NCI-H1105 (cell line): ENCODE measurements at regions not wholly inside any gene's neighbourhood (a gene's known extent, or its start where the extent isn't known, plus 50 kb on each side); places are given as distances from the start of the nearest gene placed in this dataset.
"Not testable (repeated sequence)": the region's sequence is repeated elsewhere in the genome, so short reads cannot be mapped to it uniquely, and the experiment has no call there.

Experiments used
- DNase-seq: peaks from one replicate; lab custom pipeline; 2025; lab: John Stamatoyannopoulos, UW

- DNase-seq, result no peak
Measured at GRCh38 chr10:123318516-123318915, 164.3 kb downstream of the BUB3 start.

- no peak for DNase-seq
Measured at GRCh38 chr10:123320091-123320490, 165.9 kb downstream of the BUB3 start.

- DNase-seq, result no peak
Measured at GRCh38 chr10:123323884-123324283, 169.7 kb downstream of the BUB3 start.

- DNase-seq, result no peak
Measured at GRCh38 chr10:123325663-123326190, 171.5 kb downstream of the BUB3 start.

- no peak for DNase-seq
Measured at GRCh38 chr10:123326674-123327073, 172.5 kb downstream of the BUB3 start.

GRCh38 chr10:123327450-123327849 is 173.2 kb downstream of the BUB3 start:
- DNase-seq, result no peak

- DNase-seq, result no peak
Measured at GRCh38 chr10:123327896-123328295, 173.7 kb downstream of the BUB3 start.

GRCh38 chr10:123331438-123331837 is 177.2 kb downstream of the BUB3 start:
- DNase-seq, result no peak

- DNase-seq, result no peak
Measured at GRCh38 chr10:123346581-123346980, 192.4 kb downstream of the BUB3 start.

GRCh38 chr10:123348691-123349572 is 194.7 kb downstream of the BUB3 start:
- DNase-seq, result no peak

GRCh38 chr10:123351715-123352114 is 197.5 kb downstream of the BUB3 start:
- DNase-seq, result no peak

- no peak for DNase-seq
Measured at GRCh38 chr10:123354521-123354920, 200.3 kb downstream of the BUB3 start.

- no peak for DNase-seq
Measured at GRCh38 chr10:123355748-123356481, 201.7 kb downstream of the BUB3 start.

- no peak for DNase-seq
Measured at GRCh38 chr10:123356799-123357198, 202.6 kb downstream of the BUB3 start.

- no peak for DNase-seq
Measured at GRCh38 chr10:123357421-123357930, 203.3 kb downstream of the BUB3 start.

- DNase-seq, result no peak
Measured at GRCh38 chr10:123359539-123359938, 205.3 kb downstream of the BUB3 start.

GRCh38 chr10:123361832-123362231 is 207.6 kb downstream of the BUB3 start:
- DNase-seq, result no peak

GRCh38 chr10:123367195-123367594 is 213.0 kb downstream of the BUB3 start:
- DNase-seq, result no peak

- not testable (repeated sequence) for DNase-seq
Measured at GRCh38 chr10:123371626-123372025, 217.4 kb downstream of the BUB3 start.

- no peak for DNase-seq
Measured at GRCh38 chr10:123373591-123373990, 219.4 kb downstream of the BUB3 start.

GRCh38 chr10:123375097-123375496 is 220.9 kb downstream of the BUB3 start:
- DNase-seq, result no peak

GRCh38 chr10:123375738-123376137 is 221.5 kb downstream of the BUB3 start:
- no peak for DNase-seq

- DNase-seq, result no peak
Measured at GRCh38 chr10:123377883-123378282, 223.7 kb downstream of the BUB3 start.
